ENCODE measurements at regions not wholly inside any gene's neighbourhood (a gene's known extent, or its start where the extent isn't known, plus 50 kb on each side); places are given as distances from the start of the nearest gene placed in this dataset.

- TF ChIP-seq, protein P1, sequence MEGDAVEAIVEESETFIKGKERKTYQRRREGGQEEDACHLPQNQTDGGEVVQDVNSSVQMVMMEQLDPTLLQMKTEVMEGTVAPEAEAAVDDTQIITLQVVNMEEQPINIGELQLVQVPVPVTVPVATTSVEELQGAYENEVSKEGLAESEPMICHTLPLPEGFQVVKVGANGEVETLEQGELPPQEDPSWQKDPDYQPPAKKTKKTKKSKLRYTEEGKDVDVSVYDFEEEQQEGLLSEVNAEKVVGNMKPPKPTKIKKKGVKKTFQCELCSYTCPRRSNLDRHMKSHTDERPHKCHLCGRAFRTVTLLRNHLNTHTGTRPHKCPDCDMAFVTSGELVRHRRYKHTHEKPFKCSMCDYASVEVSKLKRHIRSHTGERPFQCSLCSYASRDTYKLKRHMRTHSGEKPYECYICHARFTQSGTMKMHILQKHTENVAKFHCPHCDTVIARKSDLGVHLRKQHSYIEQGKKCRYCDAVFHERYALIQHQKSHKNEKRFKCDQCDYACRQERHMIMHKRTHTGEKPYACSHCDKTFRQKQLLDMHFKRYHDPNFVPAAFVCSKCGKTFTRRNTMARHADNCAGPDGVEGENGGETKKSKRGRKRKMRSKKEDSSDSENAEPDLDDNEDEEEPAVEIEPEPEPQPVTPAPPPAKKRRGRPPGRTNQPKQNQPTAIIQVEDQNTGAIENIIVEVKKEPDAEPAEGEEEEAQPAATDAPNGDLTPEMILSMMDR (IDR thresholded peaks at IDR 0.05) = no peak
- no peak for TF ChIP-seq POLR2A (IDR thresholded peaks at IDR 0.05)
Measured at GRCh38 chr17:27385626-27386025, 70.6 kb upstream of the KSR1 start.

All from tibial nerve (tissue), 3 donors.